WI38 (cell line): ENCODE measurements at regions not wholly inside any gene's neighbourhood (a gene's known extent, or its start where the extent isn't known, plus 50 kb on each side); places are given as distances from the start of the nearest gene placed in this dataset.

Experiments
- H3K4me3 ChIP-seq: 2 replicates; pipeline ENCODE4 v1.5.1; 2011; ENCODE audit warnings: low read depth, mild to moderate bottlenecking, control low read depth, low read length
- TF ChIP-seq, protein P1 (sequence below): IDR thresholded peaks from 2 replicates; pipeline ENCODE4 v1.5.1; 2012; ENCODE audit warnings: low read depth, mild to moderate bottlenecking, control low read depth, low read length

DNA sequence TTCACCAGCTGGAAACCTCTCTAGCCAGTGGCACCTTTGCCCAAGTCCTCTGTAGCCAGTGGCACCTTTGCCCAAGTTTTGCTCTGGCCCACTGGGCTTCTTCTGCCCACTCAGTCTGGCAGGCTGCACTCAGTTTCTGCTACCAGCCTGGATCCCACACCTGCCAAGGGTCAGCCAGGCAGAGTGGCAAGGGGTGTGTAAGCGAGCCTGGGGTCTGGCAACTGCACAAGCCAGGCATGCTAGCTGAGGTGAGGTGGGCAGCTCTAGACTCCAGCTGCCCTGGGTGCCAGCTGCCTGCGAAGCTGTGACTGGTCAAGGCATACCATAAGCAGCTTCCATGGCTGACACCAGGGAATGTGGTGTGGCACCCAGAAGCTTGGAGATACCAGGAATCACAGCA, 233.1 kb upstream of the DKK2 start:
- TF ChIP-seq, protein P1, sequence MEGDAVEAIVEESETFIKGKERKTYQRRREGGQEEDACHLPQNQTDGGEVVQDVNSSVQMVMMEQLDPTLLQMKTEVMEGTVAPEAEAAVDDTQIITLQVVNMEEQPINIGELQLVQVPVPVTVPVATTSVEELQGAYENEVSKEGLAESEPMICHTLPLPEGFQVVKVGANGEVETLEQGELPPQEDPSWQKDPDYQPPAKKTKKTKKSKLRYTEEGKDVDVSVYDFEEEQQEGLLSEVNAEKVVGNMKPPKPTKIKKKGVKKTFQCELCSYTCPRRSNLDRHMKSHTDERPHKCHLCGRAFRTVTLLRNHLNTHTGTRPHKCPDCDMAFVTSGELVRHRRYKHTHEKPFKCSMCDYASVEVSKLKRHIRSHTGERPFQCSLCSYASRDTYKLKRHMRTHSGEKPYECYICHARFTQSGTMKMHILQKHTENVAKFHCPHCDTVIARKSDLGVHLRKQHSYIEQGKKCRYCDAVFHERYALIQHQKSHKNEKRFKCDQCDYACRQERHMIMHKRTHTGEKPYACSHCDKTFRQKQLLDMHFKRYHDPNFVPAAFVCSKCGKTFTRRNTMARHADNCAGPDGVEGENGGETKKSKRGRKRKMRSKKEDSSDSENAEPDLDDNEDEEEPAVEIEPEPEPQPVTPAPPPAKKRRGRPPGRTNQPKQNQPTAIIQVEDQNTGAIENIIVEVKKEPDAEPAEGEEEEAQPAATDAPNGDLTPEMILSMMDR, result no peak
- no peak overlapping the region for H3K4me3 ChIP-seq

DNA sequence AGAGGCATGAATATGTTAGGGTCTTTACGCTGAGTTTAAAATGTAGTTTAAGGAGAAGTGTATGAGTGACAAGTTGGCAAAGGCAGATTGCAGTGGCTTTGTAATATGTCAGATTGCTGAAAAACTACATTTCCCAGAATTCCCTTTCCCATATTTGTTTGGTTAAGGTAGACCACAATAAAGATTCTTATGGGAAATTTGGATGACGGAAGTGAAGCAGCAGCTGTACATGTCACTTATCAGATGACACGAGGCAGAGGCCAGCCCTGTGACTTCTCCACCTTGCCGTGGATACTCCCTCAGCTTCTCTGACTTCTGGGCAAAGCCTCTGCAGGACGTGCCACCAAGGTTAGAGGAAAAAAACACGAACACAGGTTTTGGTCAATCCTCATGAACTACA, 229.7 kb upstream of the DKK2 start:
- TF ChIP-seq, protein P1, result no peak
- H3K4me3 ChIP-seq, result no peak overlapping the region

DNA sequence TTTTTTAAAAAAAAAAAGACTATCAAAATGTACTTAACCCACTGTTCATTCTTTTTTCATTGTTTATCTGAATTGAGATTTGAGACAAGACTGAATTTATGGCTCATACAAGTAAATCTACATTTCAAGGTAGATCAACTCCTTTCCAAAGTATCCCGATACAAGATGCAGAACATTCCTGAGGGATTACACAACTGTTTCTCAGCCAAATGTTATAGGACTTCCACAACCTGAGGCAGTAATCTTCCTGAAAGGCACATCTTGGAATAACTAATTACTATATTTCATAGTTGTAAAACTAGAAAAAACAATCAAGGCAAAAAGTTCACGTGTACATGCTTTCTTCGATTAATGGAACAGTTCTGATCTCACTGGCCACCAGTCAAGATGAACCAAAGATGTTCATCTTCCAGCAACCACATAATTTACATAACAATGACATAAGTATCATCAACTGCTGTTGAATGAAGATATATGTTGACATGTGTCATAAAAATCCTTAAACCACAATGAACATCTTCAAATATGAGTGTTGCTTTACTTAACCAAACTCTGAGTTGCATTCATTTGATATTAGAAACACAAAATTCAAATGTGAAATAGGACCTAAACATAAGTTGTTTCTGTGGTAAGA, 225.2 kb upstream of the DKK2 start:
- TF ChIP-seq, protein P1, result no peak
- H3K4me3 ChIP-seq, result no peak overlapping the region

DNA sequence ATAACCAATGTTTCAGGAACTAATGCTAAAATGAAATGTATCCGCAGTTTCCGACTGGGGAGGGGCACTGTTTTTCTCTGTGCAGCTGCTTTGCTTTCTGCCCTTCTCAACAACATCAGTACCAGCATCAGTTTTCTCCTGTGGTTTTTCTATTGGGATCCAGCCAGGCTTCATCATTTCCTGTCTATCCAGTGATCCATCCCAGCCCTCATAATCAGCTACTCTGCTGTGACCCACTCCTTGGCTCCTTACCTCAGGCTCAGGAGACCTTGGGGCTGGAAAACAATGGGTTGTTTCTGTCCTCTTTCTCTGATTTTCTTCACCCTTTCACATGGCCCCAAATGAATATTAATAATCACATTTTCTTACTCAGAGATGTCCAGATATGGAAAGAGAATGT, 222.2 kb upstream of the DKK2 start:
- H3K4me3 ChIP-seq, result no peak overlapping the region
- TF ChIP-seq, protein P1, result no peak

DNA sequence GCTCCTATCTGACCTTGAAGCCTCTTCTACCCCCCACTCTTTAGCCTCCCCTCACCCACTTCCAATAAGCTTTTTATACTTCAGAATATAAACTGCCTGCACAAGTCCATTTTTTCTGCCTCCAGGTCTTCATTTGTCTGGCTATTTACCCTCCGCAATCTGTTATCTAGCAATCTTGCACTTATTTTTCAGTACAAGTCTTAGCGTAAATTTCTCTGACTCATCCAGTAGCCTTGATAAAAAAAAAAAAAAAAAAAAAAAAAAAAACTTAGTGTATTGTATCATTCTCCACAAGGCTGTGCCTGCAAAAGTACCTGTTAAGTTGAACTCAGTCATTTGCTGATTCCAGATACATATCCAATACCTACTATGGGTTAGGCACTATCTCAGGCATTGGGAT, 219.5 kb upstream of the DKK2 start:
- TF ChIP-seq, protein P1, result no peak
- no peak overlapping the region for H3K4me3 ChIP-seq

DNA sequence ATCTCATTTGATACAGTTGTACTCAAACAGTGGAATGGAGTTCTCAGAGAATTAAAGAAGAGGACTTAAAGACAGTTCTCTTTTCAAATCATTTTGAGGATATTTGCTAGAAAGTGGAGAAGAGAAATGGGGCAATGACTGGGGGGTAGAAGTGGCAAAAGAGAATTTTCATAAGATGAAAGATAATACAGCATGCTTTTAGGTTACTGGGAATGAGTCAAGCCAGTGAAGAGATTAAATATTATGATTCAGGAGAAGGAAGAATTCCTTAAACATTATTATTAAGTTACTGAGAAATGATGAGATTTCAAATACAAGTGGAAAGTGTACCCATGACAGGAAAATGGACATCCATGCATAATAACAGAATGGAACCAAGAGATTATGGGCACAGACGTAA, 219.0 kb upstream of the DKK2 start:
- TF ChIP-seq, protein P1, result no peak

DNA sequence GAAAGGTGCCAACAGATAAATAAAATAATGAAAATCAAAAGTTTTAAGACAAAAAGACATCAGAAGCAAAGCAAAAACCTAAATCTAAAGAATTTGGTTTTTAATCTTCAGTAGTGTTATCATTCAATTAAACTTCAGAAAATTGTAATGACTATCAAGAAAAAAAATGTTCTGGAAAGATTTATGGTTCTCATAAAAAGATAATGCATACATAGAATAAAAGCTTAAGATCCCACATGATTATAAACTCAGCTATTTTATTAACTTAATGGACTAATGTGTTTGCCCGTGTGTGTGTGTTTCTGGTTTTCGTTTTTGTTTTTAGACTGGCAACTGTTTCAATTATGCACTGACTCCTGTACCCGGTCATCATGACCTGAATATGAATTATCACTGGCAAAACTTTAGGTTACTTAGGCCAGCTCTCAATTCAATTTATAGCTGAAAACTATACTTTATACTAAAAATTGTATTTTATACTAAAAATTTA, 217.5 kb upstream of the DKK2 start:
- TF ChIP-seq, protein P1, result no peak

More for the DNA sequence above, 219.0 kb upstream of the DKK2 start:
- H3K4me3 ChIP-seq, result no peak overlapping the region

More for the DNA sequence above, 217.5 kb upstream of the DKK2 start:
- H3K4me3 ChIP-seq, result no peak overlapping the region
